ENCODE measurements at regions not wholly inside any gene's neighbourhood (a gene's known extent, or its start where the extent isn't known, plus 50 kb on each side); places are given as distances from the start of the nearest gene placed in this dataset.

DNA sequence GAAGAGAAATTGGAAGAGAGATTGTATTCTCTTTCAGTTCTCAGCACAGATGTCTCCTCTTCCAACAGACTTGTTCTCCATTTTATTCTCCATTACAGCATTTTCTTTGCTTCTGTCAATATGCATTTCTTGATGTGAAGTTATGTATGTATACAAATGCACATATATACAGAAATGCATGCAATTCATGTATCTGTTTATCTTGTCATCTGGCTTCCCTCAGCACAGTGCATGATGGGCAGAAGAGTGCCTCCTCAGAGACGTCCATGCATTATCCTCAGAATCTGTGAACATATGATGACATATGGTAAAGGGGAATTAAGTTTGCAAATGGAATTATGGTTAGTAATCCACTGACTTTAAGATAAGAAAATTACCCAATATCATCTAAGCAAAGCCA, 106.7 kb upstream of the VWC2 start:
- TF ChIP-seq, protein P1, sequence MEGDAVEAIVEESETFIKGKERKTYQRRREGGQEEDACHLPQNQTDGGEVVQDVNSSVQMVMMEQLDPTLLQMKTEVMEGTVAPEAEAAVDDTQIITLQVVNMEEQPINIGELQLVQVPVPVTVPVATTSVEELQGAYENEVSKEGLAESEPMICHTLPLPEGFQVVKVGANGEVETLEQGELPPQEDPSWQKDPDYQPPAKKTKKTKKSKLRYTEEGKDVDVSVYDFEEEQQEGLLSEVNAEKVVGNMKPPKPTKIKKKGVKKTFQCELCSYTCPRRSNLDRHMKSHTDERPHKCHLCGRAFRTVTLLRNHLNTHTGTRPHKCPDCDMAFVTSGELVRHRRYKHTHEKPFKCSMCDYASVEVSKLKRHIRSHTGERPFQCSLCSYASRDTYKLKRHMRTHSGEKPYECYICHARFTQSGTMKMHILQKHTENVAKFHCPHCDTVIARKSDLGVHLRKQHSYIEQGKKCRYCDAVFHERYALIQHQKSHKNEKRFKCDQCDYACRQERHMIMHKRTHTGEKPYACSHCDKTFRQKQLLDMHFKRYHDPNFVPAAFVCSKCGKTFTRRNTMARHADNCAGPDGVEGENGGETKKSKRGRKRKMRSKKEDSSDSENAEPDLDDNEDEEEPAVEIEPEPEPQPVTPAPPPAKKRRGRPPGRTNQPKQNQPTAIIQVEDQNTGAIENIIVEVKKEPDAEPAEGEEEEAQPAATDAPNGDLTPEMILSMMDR (IDR thresholded peaks at IDR 0.05 in 8 of 11, conservative IDR thresholded peaks at IDR 0.05 in 3 of 11) = no peak
- TF ChIP-seq POLR2A (IDR thresholded peaks at IDR 0.05) = no peak

All from spleen (tissue), 7 donors.